ENCODE measurements at regions not wholly inside any gene's neighbourhood (a gene's known extent, or its start where the extent isn't known, plus 50 kb on each side); places are given as distances from the start of the nearest gene placed in this dataset.

DNA sequence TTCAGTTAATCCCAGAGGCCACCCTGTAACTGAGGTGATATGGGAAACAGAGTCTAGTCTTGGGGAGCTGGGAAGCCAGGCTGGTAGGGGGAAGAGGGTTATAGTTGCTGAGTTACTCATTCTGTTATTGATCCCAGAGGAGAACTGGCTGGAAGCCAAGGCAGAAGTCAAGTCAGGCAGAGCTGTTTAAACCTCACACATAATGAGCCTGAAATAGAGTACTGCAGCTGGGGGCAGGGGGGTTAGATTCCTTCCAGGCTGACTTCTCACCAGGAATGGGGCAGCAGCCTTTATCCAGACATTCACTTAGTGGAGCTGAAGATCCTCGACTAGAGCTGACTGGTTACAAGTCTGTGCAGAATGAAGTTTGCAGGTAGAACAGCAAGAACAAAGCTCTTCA, 144.9 kb downstream of the C4orf33 start:
- TF ChIP-seq EZH2 (IDR thresholded peaks at IDR 0.05; ENCODE audit: insufficient read depth, poor library complexity, severe bottlenecking), result no peak
- no peak for TF ChIP-seq EZH2phosphoT487 (IDR thresholded peaks at IDR 0.05; ENCODE audit: insufficient read depth, low read depth)

Data from GM23248 (cell line).